GM19395 (cell line): ENCODE measurements at regions not wholly inside any gene's neighbourhood (a gene's known extent, or its start where the extent isn't known, plus 50 kb on each side); places are given as distances from the start of the nearest gene placed in this dataset.
"Not testable (repeated sequence)": the region's sequence is repeated elsewhere in the genome, so short reads cannot be mapped to it uniquely, and the experiment has no call there.

ENCODE experiments used
- ATAC-seq: cut with Tn5 transposase; IDR thresholded peaks from one replicate; pipeline ENCODE4 v1.9.1; 2021; ENCODE audit warnings: mild to moderate bottlenecking, moderate library complexity; ENCODE audit not compliant: unreplicated experiment

DNA sequence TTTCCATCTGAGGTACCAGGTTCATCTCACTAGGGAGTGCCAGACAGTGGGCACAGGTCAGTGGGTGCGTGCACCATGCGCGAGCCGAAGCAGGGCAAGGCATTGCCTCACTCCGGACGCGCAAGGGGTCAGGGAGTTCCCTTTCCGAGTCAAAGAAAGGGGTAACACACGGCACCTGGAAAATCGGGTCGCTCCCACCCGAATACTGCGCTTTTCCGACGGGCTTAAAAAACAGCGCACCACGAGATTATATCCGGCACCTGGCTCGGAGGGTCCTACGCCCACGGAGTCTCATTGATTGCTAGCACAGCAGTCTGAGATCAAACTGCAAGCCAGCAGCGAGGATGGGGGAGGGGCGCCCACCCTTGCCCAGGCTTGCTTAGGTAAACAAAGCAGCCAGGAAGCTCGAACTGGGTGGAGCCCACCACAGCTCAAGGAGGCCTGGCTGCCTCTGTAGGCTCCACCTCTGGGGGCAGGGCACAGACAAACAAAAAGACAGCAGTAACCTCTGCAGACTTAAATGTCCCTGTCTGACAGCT lies 242.5 kb downstream of the CYLC2 start:
- not testable (repeated sequence) for ATAC-seq

DNA sequence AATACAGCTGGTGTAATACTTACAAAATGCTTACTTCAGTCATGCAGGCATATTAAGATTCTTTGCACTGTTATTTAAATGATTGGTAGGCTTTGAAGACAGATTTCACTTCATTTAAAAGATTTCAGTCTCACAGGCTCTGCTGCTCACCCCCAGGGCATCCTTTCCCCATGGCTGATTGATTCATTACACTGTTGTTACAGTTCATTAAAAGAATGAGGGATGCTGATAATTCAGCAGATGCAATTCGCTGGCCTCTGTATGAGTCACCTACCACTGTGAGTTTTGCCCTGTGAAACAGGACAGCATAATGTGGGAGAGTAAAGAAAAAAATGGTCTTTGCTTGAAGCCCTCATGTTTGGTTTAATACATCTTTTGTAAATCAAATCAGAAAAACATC lies 246.9 kb downstream of the CYLC2 start:
- ATAC-seq, result no peak

DNA sequence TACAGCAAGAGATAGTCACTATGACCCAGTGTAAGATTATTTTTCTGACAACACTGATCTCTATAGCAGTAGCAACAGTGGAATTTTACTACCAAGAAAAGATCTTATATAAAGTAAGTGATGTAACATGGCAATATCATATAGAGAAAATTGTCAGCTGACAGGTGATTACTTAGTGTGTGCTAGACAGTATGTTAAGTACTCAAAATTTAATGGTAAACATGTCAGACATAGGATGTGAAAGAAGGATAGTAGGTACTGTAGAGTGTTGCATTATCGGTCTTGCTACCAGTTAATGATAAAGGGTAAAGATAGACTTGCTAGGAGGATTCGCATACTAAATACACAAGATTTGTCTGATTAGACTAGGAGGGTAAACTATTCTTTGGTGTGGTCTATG lies 247.4 kb downstream of the CYLC2 start:
- ATAC-seq, result no peak

DNA sequence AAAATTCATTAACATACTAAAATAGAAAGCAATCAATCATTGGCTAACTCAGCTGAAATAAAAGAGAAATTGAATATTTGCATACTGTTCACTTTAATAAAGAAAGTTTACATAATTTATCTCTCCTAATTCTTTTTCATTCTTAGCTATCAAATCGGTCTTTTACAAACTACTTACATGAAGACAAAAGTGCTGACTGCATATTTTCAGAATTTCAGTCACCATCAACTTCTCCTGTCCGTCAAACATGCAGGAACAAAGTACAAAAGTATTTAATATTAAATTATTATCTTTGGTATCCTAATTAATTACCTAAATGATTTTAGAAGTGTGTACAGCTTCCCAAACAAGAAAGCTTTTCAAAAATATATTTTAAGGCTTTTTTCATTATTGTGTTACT lies 248.4 kb downstream of the CYLC2 start:
- no peak for ATAC-seq

DNA sequence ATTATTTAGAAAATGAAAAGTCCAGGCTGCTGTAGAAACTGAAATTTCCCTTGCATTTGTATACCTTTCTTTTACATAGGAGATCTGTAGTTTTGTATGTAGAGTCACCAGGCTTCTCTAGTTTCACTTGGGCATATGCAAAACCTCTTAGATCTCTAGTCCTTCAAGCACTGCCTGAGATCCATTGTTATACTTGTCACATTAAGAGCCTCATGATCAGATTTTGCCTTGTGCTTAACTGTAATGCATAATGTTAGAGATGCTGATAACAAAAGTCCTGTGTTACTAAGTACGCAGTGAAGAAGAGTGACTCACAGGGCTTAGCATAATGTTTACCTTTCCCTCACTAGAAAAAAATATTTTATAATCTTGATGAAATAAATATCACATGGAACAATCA lies 250.2 kb downstream of the CYLC2 start:
- no peak for ATAC-seq

DNA sequence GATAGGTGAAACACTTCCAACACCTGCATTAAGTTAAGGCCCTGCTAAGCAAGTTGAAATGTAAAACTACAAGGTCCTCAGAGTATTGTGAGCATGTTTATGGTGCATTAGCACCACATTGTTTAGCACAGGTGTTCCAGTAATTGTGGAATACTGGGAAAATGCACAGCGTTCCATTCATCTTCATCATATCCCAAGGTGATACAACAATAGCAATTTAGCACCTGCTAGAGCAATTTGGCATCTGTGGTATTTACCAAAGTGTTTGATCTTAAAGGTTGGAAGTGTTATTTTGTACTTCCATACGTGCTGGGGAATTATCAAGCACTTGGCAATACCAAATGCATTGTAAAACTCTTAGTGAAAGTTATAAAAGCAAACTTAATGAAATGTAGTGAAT lies 266.8 kb downstream of the CYLC2 start:
- no peak for ATAC-seq

DNA sequence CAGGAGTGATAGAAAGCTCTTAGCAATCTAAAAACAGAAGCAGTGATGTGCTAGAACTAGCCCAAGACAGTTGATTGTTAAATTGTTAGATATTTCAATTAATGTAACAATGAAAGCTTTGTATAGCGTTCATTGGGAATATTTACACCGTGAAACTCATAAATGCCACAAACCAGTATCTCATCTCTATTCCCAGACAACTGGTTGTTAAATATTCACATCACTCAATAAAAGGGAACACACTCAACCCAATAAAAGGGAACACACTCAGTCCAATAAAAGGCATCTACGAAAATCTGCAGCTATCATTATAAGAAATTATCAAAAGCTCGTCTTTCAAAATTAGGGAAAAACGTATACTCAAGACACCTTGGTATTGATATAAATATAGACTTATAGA lies 270.9 kb downstream of the CYLC2 start:
- ATAC-seq, result no peak

DNA sequence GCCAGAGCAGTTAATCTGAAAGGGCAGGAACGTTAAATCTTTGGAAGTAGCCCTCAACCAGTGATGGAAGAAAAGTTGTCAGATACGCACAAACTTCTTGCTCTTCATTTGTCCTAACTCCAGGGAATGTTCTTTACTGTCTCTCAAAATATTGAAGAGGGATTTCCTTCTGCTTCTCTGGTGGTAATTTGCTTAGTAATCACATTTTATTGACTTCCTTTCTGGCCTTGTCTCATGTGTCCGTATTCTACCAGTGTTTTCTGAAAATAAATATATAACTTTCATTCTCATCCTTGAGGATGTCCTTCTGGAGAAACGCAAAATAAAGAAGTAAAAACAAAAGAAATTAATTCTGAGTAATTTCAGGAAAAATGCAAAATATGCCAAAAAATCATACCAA lies 282.1 kb downstream of the CYLC2 start:
- no peak for ATAC-seq

DNA sequence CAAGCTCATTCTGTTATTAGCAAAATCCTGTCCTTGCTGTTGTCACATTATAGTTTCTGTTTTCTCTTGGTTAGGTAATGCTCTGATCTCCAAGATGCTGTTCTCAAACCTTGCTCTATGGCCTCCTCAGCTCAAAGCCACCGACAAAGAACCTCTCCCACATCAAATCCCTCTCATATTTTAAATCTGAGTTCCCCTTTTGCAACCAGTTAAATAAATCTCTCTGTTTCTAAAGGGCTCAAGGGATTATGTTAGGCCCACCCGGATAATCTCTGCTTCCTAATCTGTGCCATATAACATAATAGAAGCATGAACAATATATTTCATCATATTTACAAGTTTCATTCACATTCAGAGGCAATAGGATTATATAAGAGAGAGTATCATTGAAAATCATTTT lies 286.0 kb downstream of the CYLC2 start:
- no peak for ATAC-seq

DNA sequence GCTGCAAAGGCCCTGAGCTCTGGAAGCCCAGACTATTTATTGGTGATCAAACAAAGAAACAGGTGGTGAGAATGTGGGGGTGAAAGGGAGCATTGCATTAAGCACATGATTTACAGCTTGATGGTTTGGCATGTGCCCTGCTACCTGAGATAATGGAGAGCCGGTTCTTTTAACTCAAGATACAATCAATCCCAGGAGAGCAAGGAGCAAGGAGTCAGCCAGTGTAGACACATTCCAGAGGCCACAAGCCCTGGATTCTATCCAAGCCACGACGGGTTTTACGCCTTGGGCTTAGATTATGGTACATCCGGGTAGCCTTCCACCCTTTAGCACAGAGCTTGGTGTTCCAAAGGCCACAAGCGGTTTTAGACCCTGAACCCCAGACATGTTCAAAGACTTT lies 292.2 kb downstream of the CYLC2 start:
- no peak for ATAC-seq

DNA sequence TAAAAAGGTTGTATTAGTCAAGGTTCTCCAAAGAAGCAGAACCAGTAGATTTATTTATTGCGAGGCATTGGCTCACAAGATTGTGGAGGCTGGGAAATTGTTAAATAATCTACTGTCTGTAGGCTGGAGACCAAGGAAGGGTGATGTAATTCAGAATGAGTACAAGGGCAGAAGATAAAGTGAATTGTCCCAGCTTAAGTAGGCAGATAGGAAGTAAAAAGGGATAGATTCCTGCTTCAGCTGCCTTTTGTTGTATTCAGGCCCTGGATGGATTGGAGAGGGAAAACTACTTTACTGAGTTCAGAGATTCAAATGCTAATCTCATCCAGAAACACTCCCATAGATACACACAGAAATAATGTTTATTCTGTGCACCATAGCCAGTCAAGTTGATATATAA lies 301.1 kb downstream of the CYLC2 start:
- ATAC-seq, result no peak

DNA sequence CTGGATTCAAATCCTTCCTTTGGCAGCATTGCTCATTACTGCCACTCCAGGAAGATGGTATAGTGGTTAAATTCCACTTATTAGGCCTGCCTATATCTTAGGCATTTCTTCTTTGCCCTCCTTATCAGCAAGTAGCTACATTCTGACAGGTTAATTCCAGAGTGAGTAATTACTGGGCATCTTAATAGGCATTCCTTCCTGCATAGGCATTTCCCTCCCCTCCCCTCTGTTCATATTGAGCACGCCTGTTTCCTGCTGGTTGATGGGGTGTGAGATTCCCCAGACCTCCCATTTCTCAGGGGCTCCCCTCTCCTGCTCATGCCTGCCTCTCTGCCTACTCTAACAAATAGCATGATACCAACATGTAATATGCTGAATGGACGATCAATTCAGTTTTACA lies 305.9 kb downstream of the CYLC2 start:
- no peak for ATAC-seq

DNA sequence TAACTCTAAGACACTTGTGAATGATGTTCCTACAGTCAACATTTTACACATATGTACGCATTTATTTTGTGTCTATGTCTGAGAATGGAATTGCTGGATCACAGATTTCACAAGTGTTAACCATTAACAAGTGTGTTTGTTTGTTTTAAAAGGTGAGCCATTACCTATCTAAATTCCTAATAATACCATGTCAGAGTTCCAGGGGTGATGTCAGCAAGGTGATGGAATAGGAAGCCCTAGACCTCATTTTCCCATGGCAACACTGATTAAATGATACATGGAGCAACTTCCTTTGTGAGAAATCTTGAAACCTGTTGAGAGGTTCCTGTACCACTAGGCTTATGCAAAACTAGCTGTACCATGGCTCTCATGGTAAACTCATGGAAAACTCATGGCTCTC lies 309.7 kb downstream of the CYLC2 start:
- ATAC-seq, result no peak

DNA sequence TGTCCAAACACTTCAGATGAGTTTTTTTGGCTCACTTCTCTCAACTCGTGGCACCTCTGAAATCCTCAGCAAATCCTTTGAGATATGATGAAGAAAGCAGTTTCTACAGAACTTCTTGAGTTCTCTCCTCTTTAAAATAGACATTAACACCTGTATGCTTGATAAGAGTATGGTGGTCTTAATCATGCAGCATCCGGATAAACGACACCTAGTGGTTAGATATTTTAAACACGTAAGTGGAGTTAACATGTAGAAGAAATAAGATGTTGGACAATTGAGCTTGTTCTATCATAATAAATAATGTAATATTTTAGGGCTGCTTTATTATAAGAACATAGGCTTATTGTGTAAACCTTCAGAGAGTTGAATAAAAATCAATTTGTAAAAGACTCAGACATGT lies 324.8 kb downstream of the CYLC2 start:
- ATAC-seq, result no peak

DNA sequence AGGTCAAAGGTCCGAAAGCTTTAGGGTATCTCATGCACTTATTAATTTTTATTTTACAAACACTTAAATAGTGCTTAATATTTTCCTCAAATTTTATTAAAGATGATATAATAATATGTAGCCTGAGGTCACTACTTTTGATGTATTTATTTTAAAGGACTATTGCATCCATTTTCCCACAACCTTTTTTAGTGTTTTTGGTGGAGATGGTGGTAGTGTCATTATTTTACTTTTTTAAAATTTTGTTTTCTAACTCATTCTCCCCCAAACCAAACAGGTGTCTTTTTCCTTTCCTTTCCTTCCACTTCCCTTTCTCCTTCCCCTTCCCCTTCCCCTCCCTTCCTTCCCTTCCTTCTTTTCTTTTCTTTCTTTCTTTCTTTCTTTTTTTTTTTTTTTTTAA lies 328.6 kb downstream of the CYLC2 start:
- no peak for ATAC-seq

DNA sequence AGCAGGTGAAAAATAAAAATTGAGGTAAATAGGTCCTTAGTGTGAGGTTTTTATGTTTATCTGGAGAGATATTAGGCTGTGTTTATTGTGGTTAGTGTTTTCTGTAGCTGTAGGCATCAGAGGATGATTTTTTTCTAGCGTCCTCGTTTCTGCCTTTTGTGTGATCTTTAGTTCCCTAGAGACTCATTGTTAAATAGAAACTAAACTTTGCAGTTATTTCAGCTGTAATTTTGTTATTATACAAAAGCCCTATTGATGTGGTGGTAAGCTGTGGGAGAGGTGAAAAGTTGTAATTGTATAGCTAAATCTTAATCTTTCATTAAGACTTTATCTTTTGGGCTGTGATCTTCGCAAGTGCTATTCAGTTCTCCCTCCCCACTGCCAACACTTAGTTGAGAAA lies 340.3 kb downstream of the CYLC2 start:
- ATAC-seq, result no peak

DNA sequence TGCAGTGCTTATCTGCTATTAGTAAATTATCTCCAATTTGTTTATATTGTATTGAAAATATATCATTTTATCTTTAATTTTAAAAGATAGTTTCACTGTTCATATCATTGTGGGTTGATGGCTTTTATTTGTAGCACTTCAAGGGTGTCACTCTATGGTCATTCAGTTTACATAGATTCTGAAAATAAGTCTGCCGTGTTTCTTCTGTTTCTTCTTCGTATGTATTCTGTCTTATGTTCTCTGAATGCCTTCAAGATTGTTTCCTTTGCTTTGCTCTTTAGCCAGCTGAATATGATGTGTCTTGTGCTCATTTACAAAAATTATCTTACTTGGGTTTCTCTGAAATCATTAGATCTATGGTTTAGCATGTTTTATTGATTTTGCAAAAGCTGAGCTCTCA lies 359.9 kb downstream of the CYLC2 start:
- no peak for ATAC-seq

DNA sequence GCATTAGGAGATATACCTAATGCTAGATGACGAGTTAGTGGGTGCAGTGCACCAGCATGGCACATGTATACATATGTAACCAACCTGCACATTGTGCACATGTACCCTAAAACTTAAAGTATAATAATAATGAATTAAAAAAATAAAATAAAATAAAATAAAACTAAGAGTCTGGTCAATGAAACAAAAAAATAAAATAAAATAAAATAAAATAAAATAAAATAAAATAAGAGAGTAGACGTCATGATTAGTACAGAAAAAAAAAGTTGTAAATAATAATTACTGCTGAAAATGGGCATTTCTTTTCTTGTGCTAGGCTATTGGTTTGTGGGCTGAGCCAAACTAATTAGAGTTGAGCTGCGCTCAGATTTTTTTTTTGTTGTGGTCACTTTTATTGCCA lies 362.8 kb downstream of the CYLC2 start:
- not testable (repeated sequence) for ATAC-seq

DNA sequence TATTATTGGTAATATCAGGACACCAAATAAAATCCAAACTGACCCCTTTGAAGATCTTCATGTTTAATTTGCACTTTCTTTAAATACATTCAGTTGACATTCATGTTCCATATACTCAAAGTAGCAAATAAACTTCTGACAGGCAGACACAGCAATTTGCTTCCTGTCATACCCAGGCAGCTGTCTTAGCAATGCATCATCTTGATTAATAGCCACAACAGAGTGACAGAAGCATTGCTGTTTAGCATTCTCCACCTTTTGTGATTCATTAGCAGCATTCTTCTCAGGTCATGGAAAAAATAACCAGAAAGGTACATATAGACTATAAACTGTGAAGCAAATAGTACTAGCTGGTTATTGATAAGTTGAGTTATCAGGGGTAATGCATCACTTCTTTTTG lies 366.8 kb downstream of the CYLC2 start:
- no peak for ATAC-seq

DNA sequence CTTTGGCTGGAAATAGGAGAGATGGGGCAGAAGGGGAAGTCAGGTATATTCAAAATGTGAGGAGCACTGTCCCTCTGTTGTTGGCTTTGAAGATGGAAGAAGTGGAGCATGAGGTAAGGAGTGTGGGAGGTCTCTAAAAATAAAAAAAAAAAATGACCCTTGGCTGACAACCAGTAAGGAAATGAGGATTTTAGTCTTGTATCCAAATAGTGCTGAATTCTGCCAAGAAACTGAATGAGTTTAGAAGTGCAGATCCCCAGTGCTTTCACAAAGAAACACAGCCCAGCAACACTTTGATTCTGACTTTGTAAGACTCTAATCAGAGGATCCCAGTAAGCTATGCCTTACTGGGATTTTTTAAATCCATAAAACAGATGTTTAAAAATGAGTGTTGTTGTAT lies 367.9 kb downstream of the CYLC2 start:
- no peak for ATAC-seq

DNA sequence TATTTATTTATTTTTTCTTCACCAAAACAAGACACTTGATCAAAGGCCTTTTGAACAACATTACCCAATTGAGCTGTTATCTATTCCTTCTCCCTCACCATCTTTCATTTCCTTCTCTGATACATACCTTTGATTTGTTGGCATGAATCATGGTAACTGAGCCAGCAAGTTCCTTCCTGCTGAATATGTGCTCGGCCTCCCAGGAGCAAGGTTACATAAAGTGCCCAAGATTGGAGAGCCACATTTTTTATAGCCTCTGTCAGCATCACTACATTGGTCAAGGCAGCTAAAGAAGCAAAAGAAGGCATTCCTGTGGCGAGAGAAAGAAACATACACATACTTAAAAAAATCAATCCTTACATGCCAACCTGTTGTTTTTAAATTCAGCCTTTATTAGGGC lies 369.6 kb downstream of the CYLC2 start:
- ATAC-seq, result no peak

DNA sequence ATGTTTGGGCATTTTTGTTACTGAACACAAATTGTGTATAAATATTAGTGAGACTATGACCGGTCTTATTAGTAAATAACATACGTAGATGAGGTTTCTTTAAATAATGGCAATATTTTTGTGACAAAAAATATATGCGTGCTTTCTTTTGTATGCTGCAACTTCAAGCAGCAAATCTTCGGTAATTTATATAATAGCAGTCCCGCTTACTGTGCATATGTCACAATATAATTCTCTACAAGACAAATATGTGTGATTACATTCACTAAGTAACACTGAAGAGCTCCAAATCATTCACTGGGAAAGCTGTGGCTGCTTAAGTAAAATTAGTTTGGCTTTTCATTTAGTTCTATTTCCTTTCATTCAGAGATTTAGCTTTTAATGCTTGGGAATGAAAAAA lies 376.0 kb downstream of the CYLC2 start:
- no peak for ATAC-seq

DNA sequence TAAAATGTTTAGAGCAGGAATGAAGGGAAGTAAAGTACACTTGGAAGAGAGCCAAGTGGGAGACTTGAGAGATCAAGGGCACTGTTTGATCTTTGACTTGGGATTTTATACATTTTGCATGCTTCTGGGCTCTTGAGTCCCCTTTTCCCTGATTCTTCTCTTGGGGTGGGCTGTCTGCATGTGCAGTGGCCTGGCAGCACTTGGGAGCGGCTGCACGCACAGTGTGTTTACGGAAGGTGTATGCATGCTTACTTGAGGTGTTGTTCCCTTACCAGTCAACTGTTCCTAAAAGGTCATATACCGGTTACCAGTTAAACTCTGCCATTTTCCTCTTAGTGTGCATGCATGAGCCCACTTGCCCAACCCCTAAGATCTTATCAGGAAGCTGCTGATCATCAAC lies 377.7 kb downstream of the CYLC2 start:
- no peak for ATAC-seq

DNA sequence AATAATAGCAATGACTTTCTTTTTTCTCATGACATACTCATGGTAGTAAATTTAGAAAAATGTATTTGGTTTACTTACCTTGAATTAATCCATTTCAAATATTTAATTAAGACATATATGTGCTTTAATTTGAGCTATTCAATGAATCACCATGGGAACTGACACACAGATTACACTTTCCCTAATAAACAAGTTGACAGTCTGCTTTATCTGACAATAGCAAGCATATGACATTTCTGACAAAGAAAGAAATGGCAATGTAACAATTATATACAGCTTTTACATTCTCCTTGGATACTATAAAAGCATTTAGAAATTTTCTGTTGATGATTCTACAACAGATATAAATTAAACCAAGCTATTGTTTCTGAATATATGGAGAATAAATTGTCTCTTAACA lies 382.5 kb downstream of the CYLC2 start:
- ATAC-seq, result no peak
